ENCODE measurements at regions not wholly inside any gene's neighbourhood (a gene's known extent, or its start where the extent isn't known, plus 50 kb on each side); places are given as distances from the start of the nearest gene placed in this dataset.
A peak's percentile ranks its signal among the peaks of the same experiment; 100 is the strongest.

- Mint-ChIP-seq H3K36me3 (peaks cover 0 to 3% of the 10 kb centered on the region in 2 donors), H3K27me3 (no peaks in the 10 kb centered on the region), H3K9me3 (peaks cover 0 to 8% (median 2%) of the 10 kb centered on the region in 7 donors), H3K4me3 (peak overlapping the region in 7 of 8 donors; percentile 62 to 96 (median 81)), H3K4me1 (peaks cover 13 to 42% (median 15%) of the 10 kb centered on the region in 3 donors), H3K27ac (peak overlapping the region in 2 of 6 donors; percentile 24 to 85)
- peak; percentile 60 to 69 for ATAC-seq (ENCODE audit: low read depth in 2 of 2)
- DNase-seq = peak; percentile 40
Measured at GRCh38 chr1:80640978-80641377, 1159.8 kb upstream of the ADGRL2 start.

GRCh38 chr1:80639777-80640533 lies 1160.8 kb upstream of the ADGRL2 start:
- Mint-ChIP-seq H3K4me3 (peak overlapping the region; percentile 6 to 83 (median 65)), H3K27me3 (no peaks in the 10 kb centered on the region), H3K9me3 (peaks cover 0 to 11% (median 2%) of the 10 kb centered on the region in 7 donors), H3K27ac (peak overlapping the region; percentile 4 to 88 (median 60)), H3K36me3 (peaks cover 0 to 3% of the 10 kb centered on the region in 2 donors), H3K4me1 (peaks cover 13 to 42% (median 15%) of the 10 kb centered on the region in 3 donors)
- ATAC-seq (ENCODE audit: low read depth in 2 of 2) (peak; percentile 85), DNase-seq (peak; percentile 52)

- H3K27ac Mint-ChIP-seq = no peak overlapping the region
- peaks cover under 1 to 16% (median under 1%) of the 10 kb centered on the region in 3 donors for H3K4me1 Mint-ChIP-seq
- H3K9me3 Mint-ChIP-seq = peaks cover 0 to 18% (median 3%) of the 10 kb centered on the region in 7 donors
- no peaks in the 10 kb centered on the region for H3K27me3 Mint-ChIP-seq
- DNase-seq (no peak), ATAC-seq (ENCODE audit: low read depth in 2 of 2) (no peak)
- H3K4me3 Mint-ChIP-seq = no peak overlapping the region
- H3K36me3 Mint-ChIP-seq = peaks cover 3 to 7% of the 10 kb centered on the region in 2 donors
Measured at GRCh38 chr1:80633947-80634706, 1166.6 kb upstream of the ADGRL2 start.

- no peak overlapping the region for H3K27ac Mint-ChIP-seq
- DNase-seq = no peak
- ATAC-seq (ENCODE audit: low read depth in 2 of 2) = no peak
- no peaks in the 10 kb centered on the region for H3K4me1 Mint-ChIP-seq
- no peaks in the 10 kb centered on the region for H3K27me3 Mint-ChIP-seq
- peaks cover 0 to 7% of the 10 kb centered on the region in 2 donors for H3K36me3 Mint-ChIP-seq
- H3K4me3 Mint-ChIP-seq = no peak overlapping the region
- peaks cover 0 to 18% (median 3%) of the 10 kb centered on the region in 7 donors for H3K9me3 Mint-ChIP-seq
Measured at GRCh38 chr1:80632284-80632683, 1168.5 kb upstream of the ADGRL2 start.

GRCh38 chr1:80629304-80629837 lies 1171.4 kb upstream of the ADGRL2 start:
- H3K27ac Mint-ChIP-seq = no peak overlapping the region
- H3K4me3 Mint-ChIP-seq = no peak overlapping the region
- peaks cover 0 to 9% (median 2%) of the 10 kb centered on the region in 7 donors for H3K9me3 Mint-ChIP-seq
- ATAC-seq (ENCODE audit: low read depth in 2 of 2) = no peak
- peaks cover 0 to 6% of the 10 kb centered on the region in 2 donors for H3K36me3 Mint-ChIP-seq
- no peaks in the 10 kb centered on the region for H3K4me1 Mint-ChIP-seq
- H3K27me3 Mint-ChIP-seq = no peaks in the 10 kb centered on the region
- no peak for DNase-seq

- ATAC-seq (ENCODE audit: low read depth in 2 of 2) = no peak
- peaks cover 0 to 8% (median 4%) of the 10 kb centered on the region in 7 donors for H3K9me3 Mint-ChIP-seq
- no peak overlapping the region for H3K27ac Mint-ChIP-seq
- H3K4me1 Mint-ChIP-seq = no peaks in the 10 kb centered on the region
- no peaks in the 10 kb centered on the region for H3K27me3 Mint-ChIP-seq
- H3K4me3 Mint-ChIP-seq = no peak overlapping the region
- DNase-seq = no peak
- H3K36me3 Mint-ChIP-seq = no peaks in the 10 kb centered on the region
Measured at GRCh38 chr1:80624682-80625081, 1176.1 kb upstream of the ADGRL2 start.

- no peak for DNase-seq
- Mint-ChIP-seq H3K4me3 (no peak overlapping the region), H3K36me3 (no peaks in the 10 kb centered on the region), H3K27me3 (no peaks in the 10 kb centered on the region), H3K4me1 (no peaks in the 10 kb centered on the region), H3K27ac (peak overlapping the region in 1 of 6 donors; percentile 9), H3K9me3 (peaks cover 0 to 14% (median 5%) of the 10 kb centered on the region in 7 donors)
- peak; percentile 20 to 44 for ATAC-seq (ENCODE audit: low read depth in 2 of 2)
Measured at GRCh38 chr1:80607064-80607463, 1193.7 kb upstream of the ADGRL2 start.

- peaks cover 6 to 11% of the 10 kb centered on the region in 2 donors for H3K36me3 Mint-ChIP-seq
- H3K27ac Mint-ChIP-seq = no peak overlapping the region
- no peak overlapping the region for H3K4me3 Mint-ChIP-seq
- H3K9me3 Mint-ChIP-seq = peaks cover 15 to 65% (median 30%) of the 10 kb centered on the region in 7 donors
- no peaks in the 10 kb centered on the region for H3K27me3 Mint-ChIP-seq
- H3K4me1 Mint-ChIP-seq = no peaks in the 10 kb centered on the region
- no peak for DNase-seq
- ATAC-seq (ENCODE audit: low read depth in 2 of 2) = no peak
Measured at GRCh38 chr1:80594013-80594412, 1206.7 kb upstream of the ADGRL2 start.

GRCh38 chr1:80593197-80593596 lies 1207.5 kb upstream of the ADGRL2 start:
- Mint-ChIP-seq H3K9me3 (peaks cover 14 to 59% (median 26%) of the 10 kb centered on the region in 7 donors), H3K27ac (no peak overlapping the region), H3K36me3 (peaks cover 6 to 11% of the 10 kb centered on the region in 2 donors), H3K4me1 (no peaks in the 10 kb centered on the region), H3K27me3 (no peaks in the 10 kb centered on the region), H3K4me3 (no peak overlapping the region)
- no peak for DNase-seq
- no peak for ATAC-seq (ENCODE audit: low read depth in 2 of 2)

GRCh38 chr1:80582980-80583379 lies 1217.8 kb upstream of the ADGRL2 start:
- DNase-seq (no peak), ATAC-seq (ENCODE audit: low read depth in 2 of 2) (no peak)
- Mint-ChIP-seq H3K9me3 (peaks cover 0 to 16% (median 7%) of the 10 kb centered on the region in 7 donors), H3K27me3 (no peaks in the 10 kb centered on the region), H3K4me1 (no peaks in the 10 kb centered on the region), H3K27ac (no peak overlapping the region), H3K4me3 (no peak overlapping the region), H3K36me3 (no peaks in the 10 kb centered on the region)

- Mint-ChIP-seq H3K27ac (no peak overlapping the region), H3K27me3 (no peaks in the 10 kb centered on the region), H3K4me1 (peaks cover 0 to 3% (median 0%) of the 10 kb centered on the region in 3 donors), H3K9me3 (peaks cover 0 to 15% (median 6%) of the 10 kb centered on the region in 7 donors), H3K36me3 (no peaks in the 10 kb centered on the region), H3K4me3 (no peak overlapping the region)
- ATAC-seq (ENCODE audit: low read depth in 2 of 2) (no peak), DNase-seq (no peak)
Measured at GRCh38 chr1:80579055-80579454, 1221.7 kb upstream of the ADGRL2 start.

- ATAC-seq (ENCODE audit: low read depth in 2 of 2) = no peak
- no peak for DNase-seq
- no peaks in the 10 kb centered on the region for H3K4me1 Mint-ChIP-seq
- peaks cover 0 to 2% (median 0%) of the 10 kb centered on the region in 7 donors for H3K9me3 Mint-ChIP-seq
- H3K36me3 Mint-ChIP-seq = no peaks in the 10 kb centered on the region
- H3K27me3 Mint-ChIP-seq = no peaks in the 10 kb centered on the region
- H3K4me3 Mint-ChIP-seq = no peak overlapping the region
- no peak overlapping the region for H3K27ac Mint-ChIP-seq
Measured at GRCh38 chr1:80566867-80567266, 1233.9 kb upstream of the ADGRL2 start.

GRCh38 chr1:80566123-80566522 lies 1234.6 kb upstream of the ADGRL2 start:
- no peak overlapping the region for H3K27ac Mint-ChIP-seq
- H3K4me3 Mint-ChIP-seq = no peak overlapping the region
- ATAC-seq (ENCODE audit: low read depth in 2 of 2) (no peak), DNase-seq (no peak)
- no peaks in the 10 kb centered on the region for H3K36me3 Mint-ChIP-seq
- H3K9me3 Mint-ChIP-seq = peaks cover 0 to 2% (median 0%) of the 10 kb centered on the region in 7 donors
- no peaks in the 10 kb centered on the region for H3K27me3 Mint-ChIP-seq
- no peaks in the 10 kb centered on the region for H3K4me1 Mint-ChIP-seq
